ENCODE measurements at regions not wholly inside any gene's neighbourhood (a gene's known extent, or its start where the extent isn't known, plus 50 kb on each side); places are given as distances from the start of the nearest gene placed in this dataset.

GRCh38 chr1:106584676-106585075, 471.8 kb upstream of the PRMT6 start:
- in situ Hi-C loops (cut with HindIII; ENCODE audit: low sequenced_read_pairs): no loop called here
- no peak for TF ChIP-seq CTCF (IDR thresholded peaks at IDR 0.05; ENCODE audit: low read depth, low read length, missing control alignments)
- DNase-seq (ENCODE audit: low read depth): no peak
- no peak overlapping the region for H3K4me3 ChIP-seq (ENCODE audit: low read depth, low read length)

- H3K4me3 ChIP-seq (ENCODE audit: low read depth, low read length): no peak overlapping the region
- TF ChIP-seq CTCF (IDR thresholded peaks at IDR 0.05; ENCODE audit: low read depth, low read length, missing control alignments): no peak
- no peak for DNase-seq (ENCODE audit: low read depth)
- in situ Hi-C loops (cut with HindIII; ENCODE audit: low sequenced_read_pairs): no loop called here
Observed at GRCh38 chr1:106600626-106601025, 455.8 kb upstream of the PRMT6 start.

GRCh38 chr1:106603616-106604015, 452.9 kb upstream of the PRMT6 start:
- TF ChIP-seq CTCF (IDR thresholded peaks at IDR 0.05; ENCODE audit: low read depth, low read length, missing control alignments): no peak
- no peak for DNase-seq (ENCODE audit: low read depth)
- in situ Hi-C loops (cut with HindIII; ENCODE audit: low sequenced_read_pairs): no loop called here
- H3K4me3 ChIP-seq (ENCODE audit: low read depth, low read length): no peak overlapping the region

- no peak overlapping the region for H3K4me3 ChIP-seq (ENCODE audit: low read depth, low read length)
- no peak for DNase-seq (ENCODE audit: low read depth)
- in situ Hi-C loops (cut with HindIII; ENCODE audit: low sequenced_read_pairs): no loop called here
- TF ChIP-seq CTCF (IDR thresholded peaks at IDR 0.05; ENCODE audit: low read depth, low read length, missing control alignments): no peak
Observed at GRCh38 chr1:106608841-106609240, 447.6 kb upstream of the PRMT6 start.

GRCh38 chr1:106613068-106613467, 443.4 kb upstream of the PRMT6 start:
- no peak overlapping the region for H3K4me3 ChIP-seq (ENCODE audit: low read depth, low read length)
- in situ Hi-C loops (cut with HindIII; ENCODE audit: low sequenced_read_pairs): no loop called here
- TF ChIP-seq CTCF (IDR thresholded peaks at IDR 0.05; ENCODE audit: low read depth, low read length, missing control alignments): no peak
- no peak for DNase-seq (ENCODE audit: low read depth)

- in situ Hi-C loops (cut with HindIII; ENCODE audit: low sequenced_read_pairs): no loop called here
- no peak overlapping the region for H3K4me3 ChIP-seq (ENCODE audit: low read depth, low read length)
- TF ChIP-seq CTCF (IDR thresholded peaks at IDR 0.05; ENCODE audit: low read depth, low read length, missing control alignments): no peak
- no peak for DNase-seq (ENCODE audit: low read depth)
Observed at GRCh38 chr1:106613861-106614260, 442.6 kb upstream of the PRMT6 start.

- no peak for DNase-seq (ENCODE audit: low read depth)
- TF ChIP-seq CTCF (IDR thresholded peaks at IDR 0.05; ENCODE audit: low read depth, low read length, missing control alignments): no peak
- H3K4me3 ChIP-seq (ENCODE audit: low read depth, low read length): no peak overlapping the region
- in situ Hi-C loops (cut with HindIII; ENCODE audit: low sequenced_read_pairs): no loop called here
Observed at GRCh38 chr1:106615473-106615872, 441.0 kb upstream of the PRMT6 start.
